ENCODE measurements at regions not wholly inside any gene's neighbourhood (a gene's known extent, or its start where the extent isn't known, plus 50 kb on each side); places are given as distances from the start of the nearest gene placed in this dataset.

DNA sequence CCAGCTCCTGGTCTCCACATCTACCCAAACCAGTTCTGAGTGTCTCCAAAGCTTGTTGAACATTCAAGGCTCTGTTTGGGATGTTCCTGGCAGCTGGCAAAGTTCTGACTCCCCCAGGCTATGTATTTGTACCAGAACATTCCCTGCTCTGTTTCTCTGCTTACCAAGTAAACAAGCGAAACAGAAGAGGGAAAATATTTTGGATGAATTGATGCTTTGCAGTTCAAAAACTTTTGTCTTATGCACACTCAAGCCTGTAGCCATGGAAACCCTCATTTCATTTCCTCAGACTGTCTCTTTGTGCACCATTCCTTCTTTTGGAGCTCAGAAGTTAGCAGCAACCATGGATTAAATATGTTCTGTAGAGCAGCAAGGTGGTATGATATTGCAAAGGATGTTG, 145.8 kb downstream of the ACTL7B start:
- Histone ChIP-seq H3K9me3 (ENCODE audit: low read length) (no peaks in the 10 kb centered on the region), H3K4me1 (ENCODE audit: insufficient read depth, low read length) (no peaks in the 10 kb centered on the region), H3K9ac (ENCODE audit: low read length) (no peak overlapping the region), H3K36me3 (ENCODE audit: insufficient read depth, low read length) (no peaks in the 10 kb centered on the region), H3K4me3 (ENCODE audit: low read depth in 1 of 2, low read length in 2 of 2) (no peak overlapping the region), H3K27ac (ENCODE audit: low read depth, low read length) (no peak overlapping the region), H3K27me3 (ENCODE audit: control insufficient read depth in 1 of 2, insufficient read depth in 2 of 2, low read length in 2 of 2) (no peaks in the 10 kb centered on the region)

DNA sequence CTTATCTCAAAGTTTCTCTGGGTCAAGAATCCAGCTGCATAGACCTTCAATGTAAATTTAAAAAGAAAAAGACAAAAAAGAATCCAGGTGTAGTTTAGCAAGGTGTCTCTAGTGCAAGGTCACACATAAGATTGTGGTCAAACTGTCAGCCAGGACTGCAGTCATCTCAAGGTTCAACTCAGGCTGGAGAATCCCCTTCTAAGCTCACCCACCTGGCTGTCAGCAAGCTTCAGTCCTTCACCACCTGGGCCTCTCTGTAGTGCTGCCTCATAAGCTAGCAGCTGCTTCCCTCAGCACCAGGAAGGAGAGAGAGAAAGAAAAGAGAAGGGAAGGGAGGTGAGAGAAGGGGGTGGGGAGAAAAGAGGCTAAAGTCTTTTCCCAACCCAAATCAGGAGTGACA, 146.7 kb downstream of the ACTL7B start:
- Histone ChIP-seq H3K9me3 (ENCODE audit: low read length) (no peaks in the 10 kb centered on the region), H3K4me1 (ENCODE audit: insufficient read depth, low read length) (peaks cover 3% of the 10 kb centered on the region), H3K27me3 (ENCODE audit: control insufficient read depth in 1 of 2, insufficient read depth in 2 of 2, low read length in 2 of 2) (no peaks in the 10 kb centered on the region), H3K27ac (ENCODE audit: low read depth, low read length) (no peak overlapping the region), H3K4me3 (ENCODE audit: low read depth in 1 of 2, low read length in 2 of 2) (no peak overlapping the region), H3K9ac (ENCODE audit: low read length) (no peak overlapping the region), H3K36me3 (ENCODE audit: insufficient read depth, low read length) (no peaks in the 10 kb centered on the region)

DNA sequence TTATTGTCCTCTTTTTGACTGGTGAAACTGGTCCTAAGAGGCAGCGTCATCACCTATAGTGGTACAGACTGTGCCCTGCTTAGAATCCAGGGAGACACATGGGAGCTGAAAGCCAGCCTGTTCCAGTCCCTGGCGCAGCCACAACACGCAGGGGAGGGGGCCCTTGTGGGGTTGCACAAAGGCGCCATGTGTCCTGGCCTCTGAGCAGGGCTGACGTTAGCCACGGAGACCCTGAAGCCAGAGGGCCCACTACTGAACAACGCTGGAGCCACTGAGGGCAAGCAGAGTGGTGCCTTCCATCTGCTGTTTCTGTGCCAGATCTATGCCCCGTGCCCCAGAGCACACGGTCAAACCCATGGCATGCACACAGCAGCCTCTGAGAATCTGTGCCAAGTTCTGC, 147.3 kb downstream of the ACTL7B start:
- H3K27me3 ChIP-seq (ENCODE audit: control insufficient read depth in 1 of 2, insufficient read depth in 2 of 2, low read length in 2 of 2): no peaks in the 10 kb centered on the region
- no peaks in the 10 kb centered on the region for H3K9me3 ChIP-seq (ENCODE audit: low read length)
- H3K9ac ChIP-seq (ENCODE audit: low read length): no peak overlapping the region
- no peak overlapping the region for H3K4me3 ChIP-seq (ENCODE audit: low read depth in 1 of 2, low read length in 2 of 2)
- peaks cover 3% of the 10 kb centered on the region for H3K4me1 ChIP-seq (ENCODE audit: insufficient read depth, low read length)
- H3K36me3 ChIP-seq (ENCODE audit: insufficient read depth, low read length): no peaks in the 10 kb centered on the region
- H3K27ac ChIP-seq (ENCODE audit: low read depth, low read length): no peak overlapping the region

DNA sequence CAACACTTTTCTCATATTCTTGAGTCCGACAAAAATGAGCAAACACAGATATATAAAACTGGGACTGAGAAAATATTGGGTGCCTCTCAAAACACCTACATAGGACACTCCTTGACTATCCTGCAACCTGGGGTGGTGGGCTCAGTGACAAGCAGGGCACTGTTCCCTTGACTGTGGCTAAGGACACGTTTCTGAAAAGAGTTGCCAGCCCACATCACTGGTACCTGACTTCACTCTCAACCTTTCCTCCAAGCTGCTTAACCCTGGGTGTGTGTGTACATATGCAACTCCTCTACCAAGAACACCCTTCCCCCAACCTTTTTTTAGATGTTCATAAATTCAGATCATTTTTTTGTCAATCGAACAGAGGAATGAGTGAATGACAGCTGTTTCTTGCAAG, 148.7 kb downstream of the ACTL7B start:
- Histone ChIP-seq H3K27ac (ENCODE audit: low read depth, low read length) (no peak overlapping the region), H3K9ac (ENCODE audit: low read length) (no peak overlapping the region), H3K4me3 (ENCODE audit: low read depth in 1 of 2, low read length in 2 of 2) (no peak overlapping the region), H3K4me1 (ENCODE audit: insufficient read depth, low read length) (peaks cover 3% of the 10 kb centered on the region), H3K36me3 (ENCODE audit: insufficient read depth, low read length) (no peaks in the 10 kb centered on the region), H3K9me3 (ENCODE audit: low read length) (no peaks in the 10 kb centered on the region), H3K27me3 (ENCODE audit: control insufficient read depth in 1 of 2, insufficient read depth in 2 of 2, low read length in 2 of 2) (no peaks in the 10 kb centered on the region)

DNA sequence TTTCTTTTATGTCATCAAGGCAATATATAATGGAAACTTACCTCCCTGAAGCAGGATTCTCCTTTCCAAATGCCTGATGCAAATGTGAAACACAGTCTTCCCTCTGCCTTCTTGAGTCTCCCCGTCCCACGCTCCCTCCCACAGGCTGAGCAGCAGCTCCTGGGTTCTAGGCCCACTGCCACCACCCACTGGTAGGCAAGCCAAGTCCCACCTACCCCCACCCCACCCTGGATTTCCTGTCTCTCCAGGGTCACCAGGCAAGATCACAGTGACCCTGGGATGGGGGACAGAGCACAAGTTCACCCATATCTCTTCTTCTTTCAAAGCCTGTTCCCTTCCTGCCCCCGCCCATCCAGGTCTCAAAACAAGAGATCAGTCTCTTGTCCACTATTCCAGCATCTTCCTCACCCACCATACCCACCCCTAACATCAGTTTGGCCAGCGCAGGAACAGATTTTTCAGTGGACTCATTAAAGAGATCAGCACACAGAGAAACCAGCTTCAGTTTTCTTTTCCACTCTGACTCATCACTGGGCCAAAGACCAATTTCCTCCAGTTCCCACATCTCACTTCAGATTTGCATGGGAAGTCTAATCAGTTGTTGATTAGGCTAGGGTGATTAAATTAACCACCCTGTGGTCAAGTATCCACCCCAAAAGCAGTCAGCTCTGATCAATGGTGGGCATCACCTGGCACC, 151.5 kb downstream of the ACTL7B start:
- peaks cover 3% of the 10 kb centered on the region for H3K4me1 ChIP-seq (ENCODE audit: insufficient read depth, low read length)
- H3K4me3 ChIP-seq (ENCODE audit: low read depth in 1 of 2, low read length in 2 of 2): no peak overlapping the region
- no peaks in the 10 kb centered on the region for H3K27me3 ChIP-seq (ENCODE audit: control insufficient read depth in 1 of 2, insufficient read depth in 2 of 2, low read length in 2 of 2)
- no peak overlapping the region for H3K27ac ChIP-seq (ENCODE audit: low read depth, low read length)
- no peaks in the 10 kb centered on the region for H3K9me3 ChIP-seq (ENCODE audit: low read length)
- H3K9ac ChIP-seq (ENCODE audit: low read length): no peak overlapping the region
- H3K36me3 ChIP-seq (ENCODE audit: insufficient read depth, low read length): no peaks in the 10 kb centered on the region

DNA sequence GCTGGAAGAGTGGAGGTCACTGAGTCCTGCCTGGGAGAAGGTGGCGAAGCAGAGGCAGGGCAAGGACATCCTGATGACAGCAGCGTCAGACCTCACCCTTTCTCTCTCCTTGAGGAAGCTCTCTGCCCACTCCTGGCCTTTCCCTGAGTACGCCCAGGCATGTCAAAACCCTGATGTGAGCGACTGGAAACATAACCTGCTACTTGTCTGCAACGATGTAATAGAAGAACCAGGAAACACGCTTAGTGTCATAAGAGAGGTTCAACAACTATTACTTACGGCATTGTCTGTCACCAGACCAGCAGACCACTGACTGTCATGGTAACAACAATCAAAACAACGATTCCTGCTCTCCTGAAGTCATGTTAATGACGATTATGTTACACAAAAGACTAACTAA, 152.4 kb downstream of the ACTL7B start:
- H3K9me3 ChIP-seq (ENCODE audit: low read length): no peaks in the 10 kb centered on the region
- H3K4me1 ChIP-seq (ENCODE audit: insufficient read depth, low read length): peaks cover 3% of the 10 kb centered on the region
- no peak overlapping the region for H3K9ac ChIP-seq (ENCODE audit: low read length)
- H3K27ac ChIP-seq (ENCODE audit: low read depth, low read length): no peak overlapping the region
- H3K27me3 ChIP-seq (ENCODE audit: control insufficient read depth in 1 of 2, insufficient read depth in 2 of 2, low read length in 2 of 2): no peaks in the 10 kb centered on the region
- H3K4me3 ChIP-seq (ENCODE audit: low read depth in 1 of 2, low read length in 2 of 2): no peak overlapping the region
- H3K36me3 ChIP-seq (ENCODE audit: insufficient read depth, low read length): no peaks in the 10 kb centered on the region

DNA sequence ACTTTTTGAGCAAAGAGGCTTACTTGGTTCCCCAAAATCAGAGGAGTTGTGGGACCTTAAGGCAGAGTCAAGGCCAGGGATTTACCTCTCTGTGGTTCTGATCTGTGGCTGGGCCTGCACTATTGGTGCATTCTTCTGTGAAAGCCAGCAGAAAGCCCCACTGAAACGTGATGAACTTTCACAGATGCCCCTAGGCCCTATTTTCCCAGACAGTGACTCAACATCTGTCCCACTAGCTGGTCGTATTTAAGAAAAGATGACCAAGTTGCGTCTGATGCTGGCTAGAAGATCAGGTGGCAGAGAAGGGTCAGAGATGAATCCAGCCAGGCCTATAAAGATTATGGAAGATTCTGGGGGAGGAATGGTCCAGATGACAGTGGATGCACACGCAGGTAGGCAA, 153.1 kb downstream of the ACTL7B start:
- peaks cover 3% of the 10 kb centered on the region for H3K4me1 ChIP-seq (ENCODE audit: insufficient read depth, low read length)
- no peak overlapping the region for H3K4me3 ChIP-seq (ENCODE audit: low read depth in 1 of 2, low read length in 2 of 2)
- H3K9me3 ChIP-seq (ENCODE audit: low read length): no peaks in the 10 kb centered on the region
- no peaks in the 10 kb centered on the region for H3K36me3 ChIP-seq (ENCODE audit: insufficient read depth, low read length)
- H3K9ac ChIP-seq (ENCODE audit: low read length): no peak overlapping the region
- no peak overlapping the region for H3K27ac ChIP-seq (ENCODE audit: low read depth, low read length)
- H3K27me3 ChIP-seq (ENCODE audit: control insufficient read depth in 1 of 2, insufficient read depth in 2 of 2, low read length in 2 of 2): no peaks in the 10 kb centered on the region

DNA sequence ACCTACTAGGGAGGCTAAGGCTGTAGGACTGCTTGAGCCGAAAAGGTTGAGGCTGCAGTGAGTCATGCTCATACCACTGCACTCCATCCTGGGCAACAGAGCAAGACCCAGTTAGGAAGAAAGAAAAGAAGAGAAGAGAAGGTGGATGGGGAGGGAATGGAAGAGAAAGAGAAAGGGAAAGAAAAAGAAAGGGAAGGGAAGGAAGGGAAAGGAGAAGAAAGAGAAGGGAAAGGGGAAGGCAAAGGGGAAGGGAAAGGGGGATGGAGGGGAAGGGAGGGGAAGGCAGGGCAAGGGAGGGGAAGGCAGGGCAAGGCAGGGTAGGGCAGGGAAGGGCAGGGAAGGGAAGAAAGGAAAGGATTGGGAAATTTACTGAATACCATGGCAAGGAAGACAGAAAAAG, 157.0 kb downstream of the ACTL7B start:
- Histone ChIP-seq H3K27ac (ENCODE audit: low read depth, low read length) (no peak overlapping the region), H3K4me3 (ENCODE audit: low read depth in 1 of 2, low read length in 2 of 2) (no peak overlapping the region), H3K27me3 (ENCODE audit: control insufficient read depth in 1 of 2, insufficient read depth in 2 of 2, low read length in 2 of 2) (no peaks in the 10 kb centered on the region), H3K9ac (ENCODE audit: low read length) (no peak overlapping the region), H3K9me3 (ENCODE audit: low read length) (no peaks in the 10 kb centered on the region), H3K4me1 (ENCODE audit: insufficient read depth, low read length) (no peaks in the 10 kb centered on the region), H3K36me3 (ENCODE audit: insufficient read depth, low read length) (no peaks in the 10 kb centered on the region)

DNA sequence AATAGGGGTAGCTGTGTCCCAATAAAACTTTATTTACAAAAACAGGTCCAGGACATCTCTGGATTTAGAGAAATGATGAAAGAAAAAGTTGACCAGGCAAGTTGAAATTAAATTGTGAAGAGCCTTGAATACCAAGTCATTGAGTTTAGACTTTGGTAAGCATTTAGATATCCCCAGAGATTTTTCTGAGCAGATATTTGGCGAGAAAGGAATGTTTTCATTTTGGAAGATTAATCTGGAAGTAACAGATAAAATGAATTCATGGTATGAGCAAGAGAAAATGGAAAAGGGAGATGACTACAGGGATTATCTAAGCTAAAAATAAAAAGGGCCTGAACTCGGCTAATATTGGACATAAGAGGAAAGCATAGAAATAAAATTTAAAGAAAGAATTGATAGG, 157.6 kb downstream of the ACTL7B start:
- Histone ChIP-seq H3K27ac (ENCODE audit: low read depth, low read length) (no peak overlapping the region), H3K9me3 (ENCODE audit: low read length) (no peaks in the 10 kb centered on the region), H3K4me3 (ENCODE audit: low read depth in 1 of 2, low read length in 2 of 2) (no peak overlapping the region), H3K4me1 (ENCODE audit: insufficient read depth, low read length) (no peaks in the 10 kb centered on the region), H3K27me3 (ENCODE audit: control insufficient read depth in 1 of 2, insufficient read depth in 2 of 2, low read length in 2 of 2) (no peaks in the 10 kb centered on the region), H3K36me3 (ENCODE audit: insufficient read depth, low read length) (no peaks in the 10 kb centered on the region), H3K9ac (ENCODE audit: low read length) (no peak overlapping the region)

DNA sequence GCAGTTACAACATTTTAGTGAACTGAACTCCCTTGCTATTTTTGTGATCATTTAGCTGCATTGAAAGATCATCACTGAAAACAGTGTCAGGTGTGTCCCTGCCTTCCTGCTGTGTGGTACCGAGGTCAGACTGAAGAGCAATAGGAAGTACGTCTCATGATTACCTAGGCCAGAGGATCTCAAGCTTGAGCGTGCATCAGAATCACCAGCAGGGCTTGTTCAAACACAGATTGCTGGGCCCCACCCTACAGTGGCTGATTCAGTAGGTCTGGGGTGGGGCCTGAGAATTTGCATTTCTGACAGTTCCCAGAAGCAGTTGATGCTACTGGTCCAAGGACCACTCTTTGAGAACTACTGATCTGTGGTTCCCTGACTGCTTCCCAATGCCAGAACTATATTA, 159.6 kb downstream of the ACTL7B start:
- Histone ChIP-seq H3K9ac (ENCODE audit: low read length) (no peak overlapping the region), H3K4me1 (ENCODE audit: insufficient read depth, low read length) (no peaks in the 10 kb centered on the region), H3K36me3 (ENCODE audit: insufficient read depth, low read length) (no peaks in the 10 kb centered on the region), H3K4me3 (ENCODE audit: low read depth in 1 of 2, low read length in 2 of 2) (no peak overlapping the region), H3K9me3 (ENCODE audit: low read length) (no peaks in the 10 kb centered on the region), H3K27me3 (ENCODE audit: control insufficient read depth in 1 of 2, insufficient read depth in 2 of 2, low read length in 2 of 2) (no peaks in the 10 kb centered on the region), H3K27ac (ENCODE audit: low read depth, low read length) (no peak overlapping the region)

DNA sequence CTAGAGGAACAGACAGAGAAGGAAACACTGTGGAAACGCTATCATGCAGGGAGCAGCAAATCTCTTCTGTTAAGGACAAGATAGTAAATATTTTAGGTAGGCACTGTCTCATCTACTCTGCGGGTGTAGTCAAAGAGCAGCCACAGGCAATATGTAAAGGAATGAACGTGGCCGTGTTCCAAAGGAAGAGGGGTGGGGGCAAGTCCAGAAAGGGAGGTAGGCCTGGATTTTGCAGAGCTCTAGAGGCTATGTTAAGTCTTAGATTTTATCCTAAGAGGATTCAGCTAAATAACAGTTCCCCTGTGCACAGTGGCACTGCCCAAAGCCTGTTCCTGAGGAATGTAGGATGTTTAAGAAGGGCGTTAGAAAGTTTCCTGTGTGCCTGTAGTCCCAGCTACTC, 161.6 kb downstream of the ACTL7B start:
- Histone ChIP-seq H3K9ac (ENCODE audit: low read length) (no peak overlapping the region), H3K9me3 (ENCODE audit: low read length) (no peaks in the 10 kb centered on the region), H3K4me3 (ENCODE audit: low read depth in 1 of 2, low read length in 2 of 2) (no peak overlapping the region), H3K36me3 (ENCODE audit: insufficient read depth, low read length) (no peaks in the 10 kb centered on the region), H3K27me3 (ENCODE audit: control insufficient read depth in 1 of 2, insufficient read depth in 2 of 2, low read length in 2 of 2) (no peaks in the 10 kb centered on the region), H3K4me1 (ENCODE audit: insufficient read depth, low read length) (no peaks in the 10 kb centered on the region), H3K27ac (ENCODE audit: low read depth, low read length) (no peak overlapping the region)

DNA sequence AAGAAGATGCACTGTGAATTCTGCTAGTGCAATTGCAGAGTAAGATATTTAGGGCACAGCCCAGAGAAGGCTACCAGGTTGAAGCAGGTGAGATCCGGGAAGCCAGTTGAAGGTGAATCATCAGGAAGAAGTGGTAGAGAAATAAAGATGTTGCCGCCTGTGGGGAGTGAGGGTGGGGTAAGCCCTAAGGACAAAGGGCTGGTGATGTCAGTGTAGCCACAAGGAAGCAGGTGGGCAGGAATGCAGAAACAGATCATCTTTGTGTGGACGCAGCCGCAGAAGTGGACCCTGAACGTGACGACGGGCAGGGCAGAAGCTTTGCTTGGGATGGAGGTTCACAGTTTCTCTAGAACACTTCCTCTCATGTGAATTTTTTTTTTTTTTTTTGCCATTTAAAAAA, 164.2 kb downstream of the ACTL7B start:
- H3K9ac ChIP-seq (ENCODE audit: low read length): no peak overlapping the region
- H3K4me1 ChIP-seq (ENCODE audit: insufficient read depth, low read length): no peaks in the 10 kb centered on the region
- no peaks in the 10 kb centered on the region for H3K9me3 ChIP-seq (ENCODE audit: low read length)
- H3K36me3 ChIP-seq (ENCODE audit: insufficient read depth, low read length): no peaks in the 10 kb centered on the region
- no peak overlapping the region for H3K4me3 ChIP-seq (ENCODE audit: low read depth in 1 of 2, low read length in 2 of 2)
- no peaks in the 10 kb centered on the region for H3K27me3 ChIP-seq (ENCODE audit: control insufficient read depth in 1 of 2, insufficient read depth in 2 of 2, low read length in 2 of 2)
- no peak overlapping the region for H3K27ac ChIP-seq (ENCODE audit: low read depth, low read length)

All from muscle layer of colon (tissue), 2 donors.